ENCODE measurements at regions not wholly inside any gene's neighbourhood (a gene's known extent, or its start where the extent isn't known, plus 50 kb on each side); places are given as distances from the start of the nearest gene placed in this dataset.

GRCh38 chr2:2492800-2493199 lies 161.7 kb upstream of the MYT1L start:
- H3K9me3 ChIP-seq = no peaks in the 10 kb centered on the region

GRCh38 chr2:2491964-2492363 lies 160.9 kb upstream of the MYT1L start:
- TF ChIP-seq POLR2A (IDR thresholded peaks at IDR 0.05) = no peak
- no peak for TF ChIP-seq EP300 (IDR thresholded peaks at IDR 0.05)
- no peak overlapping the region for H3K27ac ChIP-seq
- no peaks in the 10 kb centered on the region for H3K9me3 ChIP-seq
- H3K27me3 ChIP-seq = no peaks in the 10 kb centered on the region
- intact Hi-C loops (cut with DNase I) = no loop called here
- WGBS, 3 donors = 68 to 81% (median 72%) methylated on average over 2 of the region's 2 CpGs
- H3K36me3 ChIP-seq = no peaks in the 10 kb centered on the region
- no peak for DNase-seq
- H3K4me3 ChIP-seq = no peak overlapping the region
- H3K4me1 ChIP-seq (ENCODE audit: insufficient read depth) = no peaks in the 10 kb centered on the region

More at GRCh38 chr2:2492800-2493199, 161.7 kb upstream of the MYT1L start:
- intact Hi-C loops (cut with DNase I) = no loop called here
- H3K4me1 ChIP-seq (ENCODE audit: insufficient read depth) = no peaks in the 10 kb centered on the region
- no peaks in the 10 kb centered on the region for H3K27me3 ChIP-seq
- H3K27ac ChIP-seq = no peak overlapping the region
- no peak for DNase-seq
- no peak overlapping the region for H3K4me3 ChIP-seq
- 71 to 83% (median 77%) methylated on average over 4 of the region's 4 CpGs for WGBS, 3 donors
- H3K36me3 ChIP-seq = no peaks in the 10 kb centered on the region
- TF ChIP-seq CTCF (IDR thresholded peaks at IDR 0.05) (no peak), EP300 (IDR thresholded peaks at IDR 0.05) (no peak), POLR2A (IDR thresholded peaks at IDR 0.05) (no peak)

GRCh38 chr2:2484301-2484700 lies 153.2 kb upstream of the MYT1L start:
- DNase-seq = no peak
- H3K9me3 ChIP-seq = no peaks in the 10 kb centered on the region
- H3K4me3 ChIP-seq = no peak overlapping the region
- H3K27me3 ChIP-seq = no peaks in the 10 kb centered on the region
- TF ChIP-seq CTCF (IDR thresholded peaks at IDR 0.05) (no peak), EP300 (IDR thresholded peaks at IDR 0.05) (no peak), POLR2A (IDR thresholded peaks at IDR 0.05) (no peak)
- no peak overlapping the region for H3K27ac ChIP-seq
- no peaks in the 10 kb centered on the region for H3K4me1 ChIP-seq (ENCODE audit: insufficient read depth)
- no peaks in the 10 kb centered on the region for H3K36me3 ChIP-seq
- WGBS, 3 donors = 68 to 77% (median 73%) methylated on average over 8 of the region's 8 CpGs
- intact Hi-C loops (cut with DNase I) = no loop called here

GRCh38 chr2:2482851-2483250 lies 151.8 kb upstream of the MYT1L start:
- DNase-seq = no peak
- no peak for TF ChIP-seq EP300 (IDR thresholded peaks at IDR 0.05)
- Histone ChIP-seq H3K4me1 (ENCODE audit: insufficient read depth) (no peaks in the 10 kb centered on the region), H3K27ac (no peak overlapping the region), H3K4me3 (no peak overlapping the region), H3K9me3 (no peaks in the 10 kb centered on the region), H3K36me3 (no peaks in the 10 kb centered on the region), H3K27me3 (no peaks in the 10 kb centered on the region)
- intact Hi-C loops (cut with DNase I) = no loop called here
- WGBS, 3 donors = 67 to 81% (median 75%) methylated on average over 4 of the region's 4 CpGs

- Histone ChIP-seq H3K4me3 (no peak overlapping the region), H3K27me3 (no peaks in the 10 kb centered on the region), H3K36me3 (no peaks in the 10 kb centered on the region), H3K27ac (no peak overlapping the region), H3K4me1 (ENCODE audit: insufficient read depth) (no peaks in the 10 kb centered on the region), H3K9me3 (no peaks in the 10 kb centered on the region)
- WGBS, 3 donors = 79 to 89% (median 81%) methylated on average over 12 of the region's 12 CpGs
- TF ChIP-seq POLR2A (IDR thresholded peaks at IDR 0.05) = no peak
- TF ChIP-seq CTCF (IDR thresholded peaks at IDR 0.05) = no peak
- TF ChIP-seq EP300 (IDR thresholded peaks at IDR 0.05) = no peak
- intact Hi-C loops (cut with DNase I) = no loop called here
- DNase-seq = no peak
These were observed 141.8 kb upstream of the MYT1L start for GRCh38 chr2:2472881-2473280.

GRCh38 chr2:2472044-2472443 lies 141.0 kb upstream of the MYT1L start:
- WGBS, 3 donors = 63 to 72% (median 68%) methylated on average over 11 of the region's 11 CpGs
- no peak overlapping the region for H3K4me3 ChIP-seq

More at GRCh38 chr2:2472044-2472443, 141.0 kb upstream of the MYT1L start:
- TF ChIP-seq CTCF (IDR thresholded peaks at IDR 0.05) = no peak
- no peak for TF ChIP-seq EP300 (IDR thresholded peaks at IDR 0.05)
- no peak for TF ChIP-seq POLR2A (IDR thresholded peaks at IDR 0.05)
- H3K9me3 ChIP-seq = no peaks in the 10 kb centered on the region
- no peaks in the 10 kb centered on the region for H3K36me3 ChIP-seq
- H3K27me3 ChIP-seq = no peaks in the 10 kb centered on the region
- intact Hi-C loops (cut with DNase I) = no loop called here
- H3K27ac ChIP-seq = no peak overlapping the region
- DNase-seq = no peak
- H3K4me1 ChIP-seq (ENCODE audit: insufficient read depth) = no peaks in the 10 kb centered on the region
